Esophagus (tissue), 2 donors: ENCODE measurements at regions not wholly inside any gene's neighbourhood (a gene's known extent, or its start where the extent isn't known, plus 50 kb on each side); places are given as distances from the start of the nearest gene placed in this dataset.

Source experiments
- H3K27ac ChIP-seq, 2 donors: one replicate each; pipeline ENCODE4 v1.5.1; 2013; ENCODE audit warnings: low read depth in 2 of 2, mild to moderate bottlenecking in 2 of 2, inconsistent platforms in 1 of 2, low read length in 1 of 2, moderate library complexity in 1 of 2
- H3K27me3 ChIP-seq, 2 donors: one replicate each; pipeline ENCODE4 v1.6.1; 2013; ENCODE audit warnings: low read length in 2 of 2, control low read depth in 1 of 2, mild to moderate bottlenecking in 1 of 2; ENCODE audit not compliant: insufficient read depth in 2 of 2, control insufficient read depth in 1 of 2
- H3K36me3 ChIP-seq, 2 donors: one replicate each; pipeline ENCODE4 v1.6.1; 2013; ENCODE audit warnings: low read length in 1 of 2; ENCODE audit not compliant: control insufficient read depth in 2 of 2, insufficient read depth in 2 of 2
- H3K4me1 ChIP-seq, 2 donors: one replicate each; pipeline ENCODE4 v1.6.1; 2013; ENCODE audit warnings: low read length in 1 of 2; ENCODE audit not compliant: control insufficient read depth in 2 of 2, insufficient read depth in 2 of 2
- H3K4me3 ChIP-seq, 2 donors: one replicate each; pipeline ENCODE4 v1.5.1; 2013; ENCODE audit warnings: low read length in 2 of 2, mild to moderate bottlenecking in 2 of 2, low read depth in 1 of 2, moderate library complexity in 1 of 2
- H3K9me3 ChIP-seq, 2 donors: one replicate each; pipeline ENCODE4 v1.6.1; 2013; ENCODE audit warnings: mild to moderate bottlenecking in 2 of 2, low read depth in 1 of 2, low read length in 1 of 2, moderate library complexity in 1 of 2; ENCODE audit not compliant: control insufficient read depth in 2 of 2, insufficient read depth in 1 of 2
- WGBS, 2 donors: extraction: QIAGEN DNeasy Blood & Tissue Kit; methylation state at CpG; one replicate each; pipeline ENCODE4 v1.1.7; 2013; 5-methylcytosine and 5-hydroxymethylcytosine counted together
- donor health status: healthy with polysubstance abuse.
- donor health status: Bipolar disorder and iron deficiency.

- no peaks in the 10 kb centered on the region for H3K27me3 ChIP-seq
- no peak overlapping the region for H3K4me3 ChIP-seq
- no peaks in the 10 kb centered on the region for H3K4me1 ChIP-seq
- no peaks in the 10 kb centered on the region for H3K9me3 ChIP-seq
- H3K36me3 ChIP-seq: no peaks in the 10 kb centered on the region
- 69 to 77% methylated on average over 1 of the region's 1 CpG for WGBS, 2 donors
- no peak overlapping the region for H3K27ac ChIP-seq
Measured at GRCh38 chr10:90430186-90430585, 427.7 kb downstream of the HTR7 start.

- Histone ChIP-seq H3K9me3 (no peaks in the 10 kb centered on the region), H3K4me1 (no peaks in the 10 kb centered on the region), H3K36me3 (no peaks in the 10 kb centered on the region), H3K4me3 (no peak overlapping the region), H3K27me3 (no peaks in the 10 kb centered on the region), H3K27ac (no peak overlapping the region)
Measured at GRCh38 chr10:90432866-90433265, 425.0 kb downstream of the HTR7 start.

- Histone ChIP-seq H3K4me3 (no peak overlapping the region), H3K27me3 (no peaks in the 10 kb centered on the region), H3K27ac (no peak overlapping the region), H3K4me1 (no peaks in the 10 kb centered on the region), H3K9me3 (no peaks in the 10 kb centered on the region), H3K36me3 (no peaks in the 10 kb centered on the region)
Measured at GRCh38 chr10:90435296-90435695, 422.5 kb downstream of the HTR7 start.

DNA sequence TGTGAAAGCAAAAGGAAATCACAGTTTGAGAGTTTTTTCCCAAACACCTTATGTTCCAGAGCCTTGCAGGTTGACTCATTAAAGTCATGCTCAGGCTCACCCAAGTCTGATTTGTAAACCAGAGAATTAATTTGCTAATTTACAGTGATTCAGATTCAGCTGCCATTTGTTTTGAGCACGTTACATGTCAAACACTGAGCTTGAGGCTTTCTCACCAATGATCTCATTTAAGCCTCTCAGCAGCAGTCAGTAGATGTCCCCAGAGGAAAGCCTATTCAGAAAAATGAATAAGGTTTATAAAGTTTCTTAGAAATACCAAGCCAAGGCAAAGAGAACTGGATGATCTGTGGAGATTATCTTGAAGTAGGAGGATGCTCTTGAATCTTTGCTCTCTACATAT, 420.4 kb downstream of the HTR7 start:
- 47 to 68% methylated on average over 1 of the region's 1 CpG for WGBS, 2 donors
- Histone ChIP-seq H3K36me3 (no peaks in the 10 kb centered on the region), H3K4me1 (no peaks in the 10 kb centered on the region), H3K9me3 (peaks cover 8 to 9% of the 10 kb centered on the region in 2 donors), H3K27me3 (no peaks in the 10 kb centered on the region), H3K27ac (no peak overlapping the region), H3K4me3 (no peak overlapping the region)

GRCh38 chr10:90440870-90441269, 417.0 kb downstream of the HTR7 start:
- no peaks in the 10 kb centered on the region for H3K36me3 ChIP-seq
- no peaks in the 10 kb centered on the region for H3K27me3 ChIP-seq
- H3K9me3 ChIP-seq: peaks cover 8 to 9% of the 10 kb centered on the region in 2 donors
- H3K4me1 ChIP-seq: no peaks in the 10 kb centered on the region
- 94 to 99% methylated on average over 2 of the region's 2 CpGs for WGBS, 2 donors
- no peak overlapping the region for H3K27ac ChIP-seq
- no peak overlapping the region for H3K4me3 ChIP-seq

GRCh38 chr10:90443342-90443741, 414.5 kb downstream of the HTR7 start:
- WGBS, 2 donors: 77 to 88% methylated on average over 3 of the region's 3 CpGs
- no peaks in the 10 kb centered on the region for H3K4me1 ChIP-seq
- peaks cover 8 to 9% of the 10 kb centered on the region in 2 donors for H3K9me3 ChIP-seq
- no peak overlapping the region for H3K4me3 ChIP-seq
- H3K36me3 ChIP-seq: no peaks in the 10 kb centered on the region
- H3K27me3 ChIP-seq: no peaks in the 10 kb centered on the region
- H3K27ac ChIP-seq: no peak overlapping the region

DNA sequence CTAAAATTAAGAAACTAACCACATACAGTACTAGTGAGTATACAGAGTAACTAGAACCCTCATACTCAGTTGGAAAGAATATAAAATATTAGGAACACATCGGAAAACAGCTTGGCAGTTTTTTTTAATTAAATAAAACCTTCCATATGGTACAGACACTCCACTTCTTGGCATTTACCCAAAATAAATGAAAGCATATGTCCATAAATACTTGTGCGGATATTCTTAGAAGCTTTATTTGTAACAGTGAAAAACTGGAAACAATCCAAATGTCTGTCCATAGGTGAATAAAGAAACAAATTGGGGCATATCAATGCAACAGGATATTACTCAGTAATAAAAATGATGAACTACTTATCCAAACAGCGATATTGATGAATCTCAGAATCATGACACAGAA, 410.0 kb downstream of the HTR7 start:
- Histone ChIP-seq H3K9me3 (no peaks in the 10 kb centered on the region), H3K36me3 (no peaks in the 10 kb centered on the region), H3K4me1 (no peaks in the 10 kb centered on the region), H3K27me3 (no peaks in the 10 kb centered on the region), H3K4me3 (no peak overlapping the region), H3K27ac (no peak overlapping the region)
- WGBS, 2 donors: 53 to 55% methylated on average over 3 of the region's 3 CpGs

- H3K9me3 ChIP-seq: no peaks in the 10 kb centered on the region
Measured at GRCh38 chr10:90450797-90451196, 407.0 kb downstream of the HTR7 start.

GRCh38 chr10:90451283-90451682, 406.6 kb downstream of the HTR7 start:
- no peaks in the 10 kb centered on the region for H3K27me3 ChIP-seq
- no peak overlapping the region for H3K4me3 ChIP-seq
- no peaks in the 10 kb centered on the region for H3K36me3 ChIP-seq
- H3K9me3 ChIP-seq: no peaks in the 10 kb centered on the region
- no peaks in the 10 kb centered on the region for H3K4me1 ChIP-seq
- WGBS, 2 donors: 0 to 23% methylated on average over 1 of the region's 1 CpG
- H3K27ac ChIP-seq: no peak overlapping the region

More at GRCh38 chr10:90450797-90451196, 407.0 kb downstream of the HTR7 start:
- Histone ChIP-seq H3K27ac (no peak overlapping the region), H3K4me1 (no peaks in the 10 kb centered on the region), H3K36me3 (no peaks in the 10 kb centered on the region), H3K27me3 (no peaks in the 10 kb centered on the region), H3K4me3 (no peak overlapping the region)

DNA sequence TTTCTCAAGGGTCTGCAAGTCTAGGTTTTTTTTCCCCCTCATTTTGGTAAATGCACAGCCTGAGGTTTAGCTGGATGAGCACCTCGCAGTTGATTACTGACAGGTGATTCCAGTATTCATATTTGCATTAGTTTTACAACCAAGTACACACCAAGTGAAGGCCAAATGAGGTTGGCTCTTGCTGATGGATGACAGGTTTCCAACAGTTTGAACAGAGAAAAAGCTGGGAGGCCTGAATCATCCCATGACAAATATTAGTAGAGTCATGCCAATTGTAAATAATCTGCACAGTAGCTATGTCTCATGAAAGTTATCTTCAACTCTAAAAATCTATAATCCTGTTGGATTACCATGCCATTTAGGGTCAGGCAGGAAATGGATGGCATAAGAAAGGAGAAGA, 399.8 kb downstream of the HTR7 start:
- Histone ChIP-seq H3K4me1 (no peaks in the 10 kb centered on the region), H3K27me3 (no peaks in the 10 kb centered on the region), H3K9me3 (no peaks in the 10 kb centered on the region), H3K27ac (no peak overlapping the region), H3K36me3 (no peaks in the 10 kb centered on the region), H3K4me3 (no peak overlapping the region)
- 65 to 78% methylated on average over 1 of the region's 1 CpG for WGBS, 2 donors
